ENCODE measurements at regions not wholly inside any gene's neighbourhood (a gene's known extent, or its start where the extent isn't known, plus 50 kb on each side); places are given as distances from the start of the nearest gene placed in this dataset.

GRCh38 chr6:65876668-65877067 is 169.6 kb upstream of the EYS start:
- TF ChIP-seq CTCF (IDR thresholded peaks at IDR 0.05; ENCODE audit: control extremely low read depth in 1 of 3, insufficient read depth in 1 of 3, low read depth in 1 of 3, low read length in 3 of 3): no peak
- TF ChIP-seq SP4 (IDR thresholded peaks at IDR 0.05; ENCODE audit: low read length): no peak
- TF ChIP-seq POLR2A (IDR thresholded peaks at IDR 0.05; ENCODE audit: control extremely low read depth in 1 of 2, low read depth in 2 of 2, low read length in 2 of 2): no peak
- TF ChIP-seq ATF3 (IDR thresholded peaks at IDR 0.05; ENCODE audit: insufficient read depth, low read depth, low read length): no peak
- TF ChIP-seq BRCA1 (IDR thresholded peaks at IDR 0.05; ENCODE audit: low read depth, low read length): no peak
- no peak for TF ChIP-seq CREB1 (IDR thresholded peaks at IDR 0.05)
- TF ChIP-seq TCF12 (IDR thresholded peaks at IDR 0.05; ENCODE audit: low read depth, low read length): no peak

All from H1 (cell line).